ENCODE measurements at regions not wholly inside any gene's neighbourhood (a gene's known extent, or its start where the extent isn't known, plus 50 kb on each side); places are given as distances from the start of the nearest gene placed in this dataset.

DNA sequence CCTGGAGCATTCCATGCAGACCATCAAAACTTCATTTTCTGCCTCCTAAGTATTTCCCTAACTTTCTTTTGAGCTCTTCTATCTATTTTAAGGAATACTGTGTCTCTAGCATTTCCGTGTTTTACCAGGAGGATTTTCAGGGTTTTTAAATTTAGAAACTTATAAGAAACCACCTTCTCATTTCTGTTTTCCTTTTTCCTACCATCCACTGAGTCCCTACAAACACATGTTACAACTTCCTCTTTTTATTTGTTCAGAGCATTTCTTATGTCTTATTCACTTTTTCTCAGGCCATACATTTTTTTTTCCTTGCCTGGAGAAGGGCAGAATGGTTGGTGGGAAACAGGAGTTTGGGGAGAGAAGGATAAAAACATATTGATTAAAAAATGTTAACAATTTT lies 130.0 kb upstream of the BMP5 start:
- H3K36me3 ChIP-seq (ENCODE audit: control insufficient read depth, insufficient read depth, low read length) = no peaks in the 10 kb centered on the region
- CTCF ChIA-PET = no interaction called here
- BruUV-seq (replicated peaks) = no TSS peak
- TF ChIP-seq, protein P1, sequence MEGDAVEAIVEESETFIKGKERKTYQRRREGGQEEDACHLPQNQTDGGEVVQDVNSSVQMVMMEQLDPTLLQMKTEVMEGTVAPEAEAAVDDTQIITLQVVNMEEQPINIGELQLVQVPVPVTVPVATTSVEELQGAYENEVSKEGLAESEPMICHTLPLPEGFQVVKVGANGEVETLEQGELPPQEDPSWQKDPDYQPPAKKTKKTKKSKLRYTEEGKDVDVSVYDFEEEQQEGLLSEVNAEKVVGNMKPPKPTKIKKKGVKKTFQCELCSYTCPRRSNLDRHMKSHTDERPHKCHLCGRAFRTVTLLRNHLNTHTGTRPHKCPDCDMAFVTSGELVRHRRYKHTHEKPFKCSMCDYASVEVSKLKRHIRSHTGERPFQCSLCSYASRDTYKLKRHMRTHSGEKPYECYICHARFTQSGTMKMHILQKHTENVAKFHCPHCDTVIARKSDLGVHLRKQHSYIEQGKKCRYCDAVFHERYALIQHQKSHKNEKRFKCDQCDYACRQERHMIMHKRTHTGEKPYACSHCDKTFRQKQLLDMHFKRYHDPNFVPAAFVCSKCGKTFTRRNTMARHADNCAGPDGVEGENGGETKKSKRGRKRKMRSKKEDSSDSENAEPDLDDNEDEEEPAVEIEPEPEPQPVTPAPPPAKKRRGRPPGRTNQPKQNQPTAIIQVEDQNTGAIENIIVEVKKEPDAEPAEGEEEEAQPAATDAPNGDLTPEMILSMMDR (IDR thresholded peaks at IDR 0.05; ENCODE audit: insufficient read depth in 1 of 2, low read depth in 1 of 2, low read length in 1 of 2, severe bottlenecking in 1 of 2, unreplicated experiment in 1 of 2) = no peak
- Mint-ChIP-seq H3K27ac (ENCODE audit: unreplicated experiment) (no peak overlapping the region), H3K4me1 (ENCODE audit: low read depth, unreplicated experiment) (no peaks in the 10 kb centered on the region), H3K36me3 (ENCODE audit: insufficient read depth, unreplicated experiment) (no peaks in the 10 kb centered on the region), H3K4me3 (ENCODE audit: unreplicated experiment) (no peak overlapping the region), H3K27me3 (ENCODE audit: insufficient read depth, unreplicated experiment) (peaks cover 5% of the 10 kb centered on the region), H3K9me3 (ENCODE audit: unreplicated experiment) (no peaks in the 10 kb centered on the region)
- no peaks in the 10 kb centered on the region for H3K4me1 ChIP-seq
- DNase-seq = no peak
- no peaks in the 10 kb centered on the region for H3K27me3 ChIP-seq (replicated peaks; ENCODE audit: control insufficient read depth, insufficient read depth, low read length)
- H3K4me3 ChIP-seq (ENCODE audit: low read depth, low read length) = no peak overlapping the region
- POLR2A ChIA-PET = no interaction called here
- no peaks in the 10 kb centered on the region for H3K9me3 ChIP-seq
- intact Hi-C loops (cut with micrococcal nuclease; ENCODE audit: unreplicated experiment) = no loop called here

DNA sequence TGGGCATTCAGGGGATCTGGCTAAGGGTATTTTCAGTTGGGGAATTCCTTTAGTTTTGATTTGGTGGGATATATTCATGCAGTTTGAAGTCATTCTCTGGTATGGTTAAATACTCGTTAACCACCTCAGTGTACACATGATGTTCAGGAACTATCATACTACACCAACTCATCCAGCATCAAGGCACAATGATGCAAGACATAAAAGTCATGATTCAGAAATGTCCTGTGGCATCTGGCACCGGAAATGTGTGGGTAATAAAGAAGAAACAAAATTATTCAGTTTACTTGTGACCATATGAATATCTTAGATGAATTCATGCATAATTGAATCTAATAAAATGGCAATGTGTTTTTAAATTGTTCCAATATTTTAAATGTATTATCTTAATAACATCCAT lies 129.0 kb upstream of the BMP5 start:
- Mint-ChIP-seq H3K36me3 (ENCODE audit: insufficient read depth, unreplicated experiment) (no peaks in the 10 kb centered on the region), H3K9me3 (ENCODE audit: unreplicated experiment) (no peaks in the 10 kb centered on the region), H3K4me1 (ENCODE audit: low read depth, unreplicated experiment) (no peaks in the 10 kb centered on the region), H3K27ac (ENCODE audit: unreplicated experiment) (no peak overlapping the region), H3K4me3 (ENCODE audit: unreplicated experiment) (no peak overlapping the region), H3K27me3 (ENCODE audit: insufficient read depth, unreplicated experiment) (peaks cover 10% of the 10 kb centered on the region)
- POLR2A ChIA-PET = no interaction called here
- TF ChIP-seq, protein P1 (IDR thresholded peaks at IDR 0.05; ENCODE audit: insufficient read depth in 1 of 2, low read depth in 1 of 2, low read length in 1 of 2, severe bottlenecking in 1 of 2, unreplicated experiment in 1 of 2) = no peak
- H3K9me3 ChIP-seq = no peaks in the 10 kb centered on the region
- no peak overlapping the region for H3K4me3 ChIP-seq (ENCODE audit: low read depth, low read length)
- H3K4me1 ChIP-seq = no peaks in the 10 kb centered on the region
- no peaks in the 10 kb centered on the region for H3K36me3 ChIP-seq (ENCODE audit: control insufficient read depth, insufficient read depth, low read length)
- intact Hi-C loops (cut with micrococcal nuclease; ENCODE audit: unreplicated experiment) = no loop called here
- no peaks in the 10 kb centered on the region for H3K27me3 ChIP-seq (replicated peaks; ENCODE audit: control insufficient read depth, insufficient read depth, low read length)
- CTCF ChIA-PET = no interaction called here
- no peak for DNase-seq
- no TSS peak for BruUV-seq (replicated peaks)

DNA sequence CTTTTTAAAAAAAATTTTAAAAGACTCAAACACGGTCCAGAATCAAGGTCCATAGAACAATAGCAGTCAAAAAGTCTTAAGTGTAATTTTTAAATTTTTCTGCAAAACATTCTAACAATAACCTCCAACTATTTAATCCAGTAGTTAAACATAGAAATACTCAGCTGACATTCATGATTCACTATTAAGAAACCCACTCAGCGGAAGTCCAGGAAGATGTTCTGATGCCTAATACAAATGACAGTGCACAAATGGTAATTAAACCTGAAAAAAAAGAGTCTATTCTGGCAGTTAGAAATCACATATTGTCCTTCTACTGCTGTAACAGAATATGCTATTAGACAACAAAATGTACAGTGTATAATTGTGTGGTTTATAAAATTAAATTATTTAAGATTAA lies 128.2 kb upstream of the BMP5 start:
- CTCF ChIA-PET = no interaction called here
- H3K36me3 ChIP-seq (ENCODE audit: control insufficient read depth, insufficient read depth, low read length) = no peaks in the 10 kb centered on the region
- no peak for DNase-seq
- no peaks in the 10 kb centered on the region for H3K9me3 ChIP-seq
- Mint-ChIP-seq H3K27ac (ENCODE audit: unreplicated experiment) (no peak overlapping the region), H3K4me1 (ENCODE audit: low read depth, unreplicated experiment) (no peaks in the 10 kb centered on the region), H3K9me3 (ENCODE audit: unreplicated experiment) (no peaks in the 10 kb centered on the region), H3K4me3 (ENCODE audit: unreplicated experiment) (no peak overlapping the region), H3K27me3 (ENCODE audit: insufficient read depth, unreplicated experiment) (peaks cover 11% of the 10 kb centered on the region), H3K36me3 (ENCODE audit: insufficient read depth, unreplicated experiment) (no peaks in the 10 kb centered on the region)
- H3K27me3 ChIP-seq (replicated peaks; ENCODE audit: control insufficient read depth, insufficient read depth, low read length) = no peaks in the 10 kb centered on the region
- TF ChIP-seq, protein P1 (IDR thresholded peaks at IDR 0.05; ENCODE audit: insufficient read depth in 1 of 2, low read depth in 1 of 2, low read length in 1 of 2, severe bottlenecking in 1 of 2, unreplicated experiment in 1 of 2) = no peak
- POLR2A ChIA-PET = no interaction called here
- BruUV-seq (replicated peaks) = no TSS peak
- no peaks in the 10 kb centered on the region for H3K4me1 ChIP-seq
- H3K4me3 ChIP-seq (ENCODE audit: low read depth, low read length) = no peak overlapping the region
- intact Hi-C loops (cut with micrococcal nuclease; ENCODE audit: unreplicated experiment) = no loop called here

Data from Caco-2 (cell line).